ENCODE measurements at regions not wholly inside any gene's neighbourhood (a gene's known extent, or its start where the extent isn't known, plus 50 kb on each side); places are given as distances from the start of the nearest gene placed in this dataset.

DNA sequence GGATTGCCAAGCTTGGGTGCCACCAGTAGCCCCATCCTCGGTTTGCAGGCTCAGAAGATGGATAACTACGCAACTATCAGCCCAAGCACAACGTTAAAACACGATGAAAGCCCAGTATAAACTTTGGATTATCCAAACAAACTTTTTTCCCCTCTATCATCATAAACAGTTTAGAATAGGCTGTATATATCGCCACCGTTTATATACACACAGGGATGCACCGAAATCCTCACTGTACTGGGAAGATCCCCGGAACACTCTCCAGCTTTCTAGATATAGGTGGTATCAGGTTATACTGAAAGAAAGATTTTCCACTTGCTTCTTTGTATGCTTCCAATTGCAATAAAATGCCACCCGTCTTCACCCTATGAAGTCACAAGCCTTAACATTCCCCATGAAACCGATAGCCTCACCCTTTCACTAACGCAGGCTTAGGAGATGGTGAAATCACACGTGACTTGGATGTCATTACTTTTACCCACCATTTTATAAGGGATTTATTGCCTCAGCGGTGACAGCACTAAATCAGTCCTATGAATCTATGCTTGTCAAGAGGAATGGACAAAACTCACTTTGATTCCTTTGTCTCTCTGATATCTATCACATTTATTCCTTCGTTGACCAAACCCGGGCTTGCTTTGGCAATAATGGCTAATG, 207.6 kb upstream of the FOXN3 start:
- no peak for DNase-seq (ENCODE audit: low read depth)
- TF ChIP-seq, protein P1, sequence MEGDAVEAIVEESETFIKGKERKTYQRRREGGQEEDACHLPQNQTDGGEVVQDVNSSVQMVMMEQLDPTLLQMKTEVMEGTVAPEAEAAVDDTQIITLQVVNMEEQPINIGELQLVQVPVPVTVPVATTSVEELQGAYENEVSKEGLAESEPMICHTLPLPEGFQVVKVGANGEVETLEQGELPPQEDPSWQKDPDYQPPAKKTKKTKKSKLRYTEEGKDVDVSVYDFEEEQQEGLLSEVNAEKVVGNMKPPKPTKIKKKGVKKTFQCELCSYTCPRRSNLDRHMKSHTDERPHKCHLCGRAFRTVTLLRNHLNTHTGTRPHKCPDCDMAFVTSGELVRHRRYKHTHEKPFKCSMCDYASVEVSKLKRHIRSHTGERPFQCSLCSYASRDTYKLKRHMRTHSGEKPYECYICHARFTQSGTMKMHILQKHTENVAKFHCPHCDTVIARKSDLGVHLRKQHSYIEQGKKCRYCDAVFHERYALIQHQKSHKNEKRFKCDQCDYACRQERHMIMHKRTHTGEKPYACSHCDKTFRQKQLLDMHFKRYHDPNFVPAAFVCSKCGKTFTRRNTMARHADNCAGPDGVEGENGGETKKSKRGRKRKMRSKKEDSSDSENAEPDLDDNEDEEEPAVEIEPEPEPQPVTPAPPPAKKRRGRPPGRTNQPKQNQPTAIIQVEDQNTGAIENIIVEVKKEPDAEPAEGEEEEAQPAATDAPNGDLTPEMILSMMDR (IDR thresholded peaks at IDR 0.05; ENCODE audit: low read length, missing control alignments), result no peak
- no peak overlapping the region for H3K4me3 ChIP-seq (replicated peaks; ENCODE audit: low read depth, low read length)

DNA sequence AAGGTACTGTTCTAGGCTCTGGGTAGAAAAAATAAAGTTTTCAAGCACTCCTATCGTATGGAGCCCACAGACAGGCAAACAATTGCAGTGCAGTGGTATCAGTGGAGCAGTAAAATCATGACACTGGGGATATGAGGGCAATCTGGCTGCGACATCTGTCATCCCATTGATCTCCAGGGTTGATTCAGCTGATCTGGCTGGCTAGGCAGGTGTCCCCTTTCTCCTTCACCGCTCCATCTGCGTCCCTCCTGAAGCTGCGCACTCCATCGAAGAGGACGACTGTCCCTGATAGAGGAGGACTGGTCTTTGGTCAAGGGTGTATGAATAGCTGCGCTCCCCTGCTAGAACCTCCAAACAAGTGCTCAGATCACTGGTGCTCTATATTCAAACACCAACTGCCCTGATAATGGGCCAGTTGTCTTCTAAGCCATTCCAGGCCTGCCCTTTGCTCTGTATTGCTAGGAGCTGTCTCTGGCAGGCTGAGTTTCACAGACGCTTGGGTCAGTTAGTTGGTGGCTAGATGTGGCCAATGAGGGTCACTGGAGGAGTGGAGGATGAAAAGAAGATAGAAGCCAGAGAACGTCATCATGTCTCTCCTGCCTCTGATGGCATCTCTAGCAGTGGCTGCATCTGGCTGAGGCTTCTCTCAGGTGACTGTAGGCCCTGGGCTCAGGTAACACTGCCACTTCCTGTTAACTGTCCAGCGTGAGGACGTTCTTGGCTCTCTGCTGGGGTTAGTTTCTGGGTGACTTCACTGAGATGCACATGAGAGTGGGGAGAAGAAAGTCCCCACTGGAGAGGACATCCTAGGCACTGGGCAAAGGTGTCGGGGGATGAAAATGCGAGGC, 205.0 kb upstream of the FOXN3 start:
- TF ChIP-seq, protein P1 (IDR thresholded peaks at IDR 0.05; ENCODE audit: low read length, missing control alignments), result no peak
- DNase-seq (ENCODE audit: low read depth), result no peak
- no peak overlapping the region for H3K4me3 ChIP-seq (replicated peaks; ENCODE audit: low read depth, low read length)

DNA sequence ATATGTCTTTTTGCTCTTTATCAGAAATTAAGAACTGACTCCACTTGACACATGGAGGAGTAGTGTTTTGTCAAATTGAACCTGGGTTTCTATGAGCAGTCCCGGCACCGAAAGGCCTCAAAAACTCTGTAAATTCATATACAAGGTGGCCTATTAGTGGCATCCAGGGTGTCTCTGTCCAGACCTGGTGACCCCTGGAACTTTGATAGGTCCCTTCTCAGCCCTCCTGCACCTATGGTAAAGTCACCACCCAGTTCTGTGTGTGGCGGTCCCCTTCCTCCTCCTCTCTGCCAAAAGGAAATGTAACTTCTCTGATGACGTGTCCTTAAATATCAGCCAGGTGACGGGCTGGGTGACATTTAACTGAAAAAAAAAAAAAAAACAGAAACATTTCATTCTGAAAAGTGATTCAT, 204.0 kb upstream of the FOXN3 start:
- TF ChIP-seq, protein P1 (IDR thresholded peaks at IDR 0.05; ENCODE audit: low read length, missing control alignments), result no peak
- no peak overlapping the region for H3K4me3 ChIP-seq (replicated peaks; ENCODE audit: low read depth, low read length)
- DNase-seq (ENCODE audit: low read depth), result no peak

DNA sequence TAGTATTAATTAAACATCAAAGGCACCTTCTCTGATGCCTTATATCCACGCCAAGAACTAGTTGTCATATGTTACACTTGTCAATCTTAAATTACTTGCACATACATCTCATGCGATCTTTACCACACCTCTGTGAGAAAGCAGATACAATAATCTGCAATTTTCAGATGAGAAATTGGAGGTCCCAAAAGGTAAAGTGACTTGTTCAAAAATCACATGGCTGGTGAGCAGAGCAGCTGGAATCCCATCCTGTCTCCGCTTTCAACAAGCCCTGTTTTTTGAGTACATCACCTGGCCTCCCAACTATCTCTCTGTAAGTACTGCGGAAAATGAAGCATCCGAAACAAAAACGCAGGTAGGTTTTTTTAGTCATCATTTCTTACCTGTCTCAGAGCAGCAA, 203.4 kb upstream of the FOXN3 start:
- TF ChIP-seq, protein P1 (IDR thresholded peaks at IDR 0.05; ENCODE audit: low read length, missing control alignments), result no peak
- DNase-seq (ENCODE audit: low read depth), result no peak
- no peak overlapping the region for H3K4me3 ChIP-seq (replicated peaks; ENCODE audit: low read depth, low read length)

DNA sequence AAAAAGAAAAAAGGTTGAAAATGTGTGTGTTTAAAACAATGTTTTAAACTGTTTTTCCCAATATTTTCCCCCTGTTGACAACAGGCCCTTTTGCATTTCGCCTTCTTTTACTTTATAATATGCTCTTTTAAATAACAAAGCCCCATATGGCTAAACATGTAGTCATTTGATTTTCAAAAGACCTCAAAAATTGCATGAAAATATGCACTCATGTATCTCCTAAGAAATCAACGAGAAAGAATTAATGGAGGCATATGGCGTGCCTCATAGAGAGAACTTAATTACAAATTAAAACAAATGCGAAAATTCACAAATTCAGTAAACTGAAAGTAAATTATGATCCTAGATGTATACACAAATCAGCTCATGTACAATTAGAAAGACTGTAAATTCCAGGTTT, 202.6 kb upstream of the FOXN3 start:
- H3K4me3 ChIP-seq (replicated peaks; ENCODE audit: low read depth, low read length), result peak overlapping the region; percentile 53
- TF ChIP-seq, protein P1 (IDR thresholded peaks at IDR 0.05; ENCODE audit: low read length, missing control alignments), result no peak
- DNase-seq (ENCODE audit: low read depth), result no peak

DNA sequence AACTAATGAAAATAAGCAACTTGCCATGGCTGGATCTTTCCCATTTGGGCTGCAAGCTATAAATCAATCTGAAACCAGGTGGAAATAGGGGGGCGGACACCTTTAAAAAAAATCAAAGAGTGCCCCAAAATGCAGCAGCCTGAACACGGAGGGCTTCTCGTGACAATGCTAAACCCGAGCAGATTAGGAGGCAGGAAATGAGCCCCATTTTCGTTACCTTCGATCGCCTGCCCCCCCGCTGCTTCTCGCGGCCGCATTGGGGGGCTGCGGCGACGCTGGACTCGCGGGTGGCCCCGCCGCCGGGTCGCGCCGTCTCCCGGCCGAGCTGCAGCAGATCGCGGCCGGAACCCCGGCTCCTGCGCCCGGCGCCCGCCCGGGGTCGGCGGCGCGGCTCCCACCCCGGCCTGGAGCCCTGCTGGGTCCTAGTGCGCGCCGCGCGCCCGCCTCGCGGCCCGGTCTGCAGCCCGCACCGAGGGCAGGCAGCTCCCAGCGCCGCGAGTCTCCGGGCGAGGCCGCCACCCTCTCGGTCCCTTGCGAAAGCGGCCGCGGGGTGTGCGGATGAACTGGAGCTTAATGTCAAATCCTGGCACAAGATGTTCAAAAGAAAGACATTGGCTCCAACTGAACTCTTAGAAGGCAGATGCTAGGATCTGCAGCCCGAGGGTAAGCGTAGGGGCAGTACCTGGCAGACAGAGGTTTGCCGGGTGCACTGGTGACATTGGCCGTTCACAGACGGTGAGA, 201.9 kb upstream of the FOXN3 start:
- H3K4me3 ChIP-seq (replicated peaks; ENCODE audit: low read depth, low read length), result peak overlapping the region; percentile 81
- peak; percentile 73 for DNase-seq (ENCODE audit: low read depth)
- TF ChIP-seq, protein P1 (IDR thresholded peaks at IDR 0.05; ENCODE audit: low read length, missing control alignments), result no peak

All from fibroblast of pulmonary artery (primary cell).